AG09309 (cell line): ENCODE measurements at regions not wholly inside any gene's neighbourhood (a gene's known extent, or its start where the extent isn't known, plus 50 kb on each side); places are given as distances from the start of the nearest gene placed in this dataset.

Experiments
- DNase-seq: peaks from one replicate; pipeline ENCODE4 v3.0.0-alpha.2; 2010; ENCODE audit warnings: low read depth
- H3K4me3 ChIP-seq: 2 replicates; pipeline ENCODE4 v1.5.1; 2011; ENCODE audit warnings: mild to moderate bottlenecking, low read depth, low read length, moderate library complexity; ENCODE audit not compliant: control insufficient read depth
- TF ChIP-seq, protein P1 (sequence below): IDR thresholded peaks from 2 replicates; pipeline ENCODE4 v1.5.1; 2011; ENCODE audit warnings: mild to moderate bottlenecking, low read depth, low read length, inconsistent platforms; ENCODE audit not compliant: insufficient read depth, control insufficient read depth; ENCODE audit errors: missing control alignments

DNA sequence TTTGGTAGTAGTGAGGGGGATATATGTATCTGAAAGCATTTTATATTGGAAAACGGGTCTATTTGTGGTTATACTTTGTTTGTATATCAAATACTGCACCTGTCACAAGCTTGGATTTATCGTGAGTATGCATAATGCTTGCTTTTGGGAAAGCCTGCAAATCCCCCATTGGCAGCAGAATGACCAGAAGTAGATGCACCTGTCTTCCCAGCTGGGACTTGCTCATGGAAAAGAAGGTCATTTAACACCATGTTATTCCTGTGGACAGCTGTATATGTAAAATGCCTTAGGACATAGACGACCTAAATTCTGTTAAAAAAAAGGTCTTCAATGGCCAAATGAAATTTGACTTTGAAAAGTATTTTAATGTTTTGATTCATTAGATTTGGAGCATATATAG is 599.4 kb downstream of the XIRP2 start:
- no peak for DNase-seq
- H3K4me3 ChIP-seq = no peak overlapping the region
- TF ChIP-seq, protein P1, sequence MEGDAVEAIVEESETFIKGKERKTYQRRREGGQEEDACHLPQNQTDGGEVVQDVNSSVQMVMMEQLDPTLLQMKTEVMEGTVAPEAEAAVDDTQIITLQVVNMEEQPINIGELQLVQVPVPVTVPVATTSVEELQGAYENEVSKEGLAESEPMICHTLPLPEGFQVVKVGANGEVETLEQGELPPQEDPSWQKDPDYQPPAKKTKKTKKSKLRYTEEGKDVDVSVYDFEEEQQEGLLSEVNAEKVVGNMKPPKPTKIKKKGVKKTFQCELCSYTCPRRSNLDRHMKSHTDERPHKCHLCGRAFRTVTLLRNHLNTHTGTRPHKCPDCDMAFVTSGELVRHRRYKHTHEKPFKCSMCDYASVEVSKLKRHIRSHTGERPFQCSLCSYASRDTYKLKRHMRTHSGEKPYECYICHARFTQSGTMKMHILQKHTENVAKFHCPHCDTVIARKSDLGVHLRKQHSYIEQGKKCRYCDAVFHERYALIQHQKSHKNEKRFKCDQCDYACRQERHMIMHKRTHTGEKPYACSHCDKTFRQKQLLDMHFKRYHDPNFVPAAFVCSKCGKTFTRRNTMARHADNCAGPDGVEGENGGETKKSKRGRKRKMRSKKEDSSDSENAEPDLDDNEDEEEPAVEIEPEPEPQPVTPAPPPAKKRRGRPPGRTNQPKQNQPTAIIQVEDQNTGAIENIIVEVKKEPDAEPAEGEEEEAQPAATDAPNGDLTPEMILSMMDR = no peak

DNA sequence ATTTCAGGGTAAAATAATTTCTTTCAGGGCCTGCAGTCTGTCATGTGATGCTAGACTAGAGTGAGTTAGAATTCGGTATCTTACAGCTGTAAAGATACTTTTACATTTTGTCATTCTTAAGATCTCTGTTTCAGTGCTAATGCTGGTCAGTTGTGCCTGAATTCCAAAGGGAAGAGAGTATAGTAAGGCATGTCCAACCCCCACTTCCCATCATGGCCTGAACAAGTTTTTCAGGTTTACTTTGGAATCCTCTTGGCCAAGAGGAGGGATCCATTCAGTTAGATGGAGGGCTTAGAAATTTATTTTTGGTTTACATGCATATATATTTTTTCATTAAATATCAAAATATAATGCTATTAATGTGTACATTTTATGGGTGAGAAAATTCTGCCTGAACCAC is 596.6 kb downstream of the XIRP2 start:
- H3K4me3 ChIP-seq = no peak overlapping the region
- TF ChIP-seq, protein P1 = no peak
- no peak for DNase-seq

DNA sequence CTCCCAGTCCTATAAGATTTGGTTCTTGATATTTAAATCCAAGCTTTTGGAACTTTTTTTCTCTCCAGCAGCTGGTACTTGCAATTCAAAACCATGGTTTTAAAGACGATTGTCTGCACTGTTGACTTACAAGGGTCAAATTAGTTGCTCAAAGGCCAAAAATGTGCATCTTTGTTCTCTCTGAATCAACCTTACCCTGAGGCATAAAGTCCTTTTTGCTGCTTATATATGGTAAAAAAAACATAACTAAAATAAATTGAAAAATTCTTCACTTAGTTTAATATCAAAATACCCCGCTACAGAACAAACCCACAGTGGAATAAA is 592.7 kb downstream of the XIRP2 start:
- H3K4me3 ChIP-seq = no peak overlapping the region
- DNase-seq = no peak
- TF ChIP-seq, protein P1 = no peak

DNA sequence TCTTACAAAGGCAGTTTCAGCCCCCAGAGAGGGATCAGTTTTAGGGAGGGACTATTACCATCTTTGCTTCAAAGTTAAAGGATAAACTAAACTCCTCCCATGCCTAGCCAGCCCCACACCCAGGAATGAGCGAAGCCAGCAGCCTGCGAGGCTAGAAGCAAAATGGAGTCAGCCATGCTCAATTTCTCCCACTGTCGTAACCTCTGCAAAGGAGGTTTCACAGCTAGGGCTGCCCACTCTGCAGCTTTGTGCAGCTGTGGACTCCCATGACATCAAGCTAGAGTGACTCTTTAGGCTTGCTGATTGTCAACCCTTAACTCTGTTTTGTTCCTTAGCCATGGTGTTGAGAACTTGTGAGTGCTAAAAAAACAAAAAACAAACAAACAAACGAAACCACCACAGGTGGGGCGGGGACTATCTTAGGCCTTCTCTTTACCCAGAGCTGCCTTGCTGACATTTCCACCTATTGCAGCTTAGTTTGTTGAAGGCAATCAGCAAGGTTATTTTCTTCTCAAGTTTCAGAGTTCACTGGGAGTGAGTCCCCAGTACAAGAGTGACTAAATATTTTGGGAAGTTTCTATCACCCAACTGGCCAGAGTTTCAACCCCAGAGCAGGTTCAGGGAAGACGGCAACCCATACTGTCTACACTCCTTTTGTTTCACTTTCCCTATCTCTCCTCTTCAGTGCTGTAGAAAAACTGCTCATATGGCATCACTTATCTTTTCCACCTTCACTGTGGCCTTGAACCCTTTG is 592.1 kb downstream of the XIRP2 start:
- TF ChIP-seq, protein P1 = no peak
- H3K4me3 ChIP-seq = no peak overlapping the region
- DNase-seq = no peak

DNA sequence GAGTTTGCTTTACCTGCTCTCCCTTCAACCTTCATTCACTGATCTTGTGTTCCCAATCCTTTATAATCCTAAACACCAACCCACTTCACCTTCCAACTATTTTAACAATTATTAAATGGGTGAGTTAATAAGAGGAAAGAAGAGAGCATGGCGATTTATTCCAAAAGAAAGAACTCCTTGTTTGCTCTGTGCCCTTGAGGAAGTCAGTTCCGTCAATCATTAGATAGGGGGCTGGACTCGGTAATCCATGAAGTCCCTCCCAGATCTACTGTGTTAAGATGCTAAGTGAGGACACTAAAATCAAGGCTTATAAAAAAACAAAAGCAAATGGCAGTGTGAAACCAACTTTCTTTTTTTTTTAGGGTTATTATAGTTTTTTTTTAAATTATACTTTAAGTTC is 589.9 kb downstream of the XIRP2 start:
- no peak overlapping the region for H3K4me3 ChIP-seq
- TF ChIP-seq, protein P1 = no peak
- DNase-seq = no peak

DNA sequence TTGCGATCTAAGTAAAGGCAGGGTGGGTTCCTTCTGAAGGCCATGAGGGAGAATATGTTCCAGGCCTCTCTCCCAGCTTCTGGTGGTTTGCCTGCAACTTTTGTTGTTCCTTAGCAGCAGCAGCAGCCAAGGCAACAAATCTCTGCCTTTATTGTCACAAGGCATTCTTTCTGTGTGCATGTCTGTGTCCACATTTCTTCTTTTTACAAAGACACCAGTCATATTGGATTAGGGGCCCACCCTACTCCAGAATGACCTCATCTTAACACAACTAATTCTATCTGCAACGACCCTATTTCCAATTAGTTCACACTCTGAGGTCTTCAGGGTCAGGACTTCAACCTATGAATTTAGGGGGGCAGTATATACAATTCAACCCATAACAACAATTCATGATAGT is 587.5 kb downstream of the XIRP2 start:
- TF ChIP-seq, protein P1 = no peak

More for the DNA sequence above, 587.5 kb downstream of the XIRP2 start:
- no peak for DNase-seq
- H3K4me3 ChIP-seq = no peak overlapping the region
